ENCODE measurements at regions not wholly inside any gene's neighbourhood (a gene's known extent, or its start where the extent isn't known, plus 50 kb on each side); places are given as distances from the start of the nearest gene placed in this dataset.

- TF ChIP-seq EZH2 (IDR thresholded peaks at IDR 0.05; ENCODE audit: low read depth, unreplicated experiment) (no peak), NANOG (IDR thresholded peaks at IDR 0.05; ENCODE audit: borderline replicate concordance) (no peak), CTCF (conservative IDR thresholded peaks at IDR 0.05; ENCODE audit: low read depth in 2 of 2) (no peak), JUNB (IDR thresholded peaks at IDR 0.05; ENCODE audit: unreplicated experiment) (no peak), EZH2phosphoT487 (IDR thresholded peaks at IDR 0.05; ENCODE audit: unreplicated experiment) (no peak), ZNF331 (CRISPR knock-in tag; IDR thresholded peaks at IDR 0.05; ENCODE audit: low read depth) (no peak), STAT1 (IDR thresholded peaks at IDR 0.05; ENCODE audit: unreplicated experiment) (no peak), ZNF114 (CRISPR knock-in tag; IDR thresholded peaks at IDR 0.05) (no peak), POLR2AphosphoS5 (IDR thresholded peaks at IDR 0.05; ENCODE audit: low read depth) (no peak)
- TF ChIP-seq, protein P1, sequence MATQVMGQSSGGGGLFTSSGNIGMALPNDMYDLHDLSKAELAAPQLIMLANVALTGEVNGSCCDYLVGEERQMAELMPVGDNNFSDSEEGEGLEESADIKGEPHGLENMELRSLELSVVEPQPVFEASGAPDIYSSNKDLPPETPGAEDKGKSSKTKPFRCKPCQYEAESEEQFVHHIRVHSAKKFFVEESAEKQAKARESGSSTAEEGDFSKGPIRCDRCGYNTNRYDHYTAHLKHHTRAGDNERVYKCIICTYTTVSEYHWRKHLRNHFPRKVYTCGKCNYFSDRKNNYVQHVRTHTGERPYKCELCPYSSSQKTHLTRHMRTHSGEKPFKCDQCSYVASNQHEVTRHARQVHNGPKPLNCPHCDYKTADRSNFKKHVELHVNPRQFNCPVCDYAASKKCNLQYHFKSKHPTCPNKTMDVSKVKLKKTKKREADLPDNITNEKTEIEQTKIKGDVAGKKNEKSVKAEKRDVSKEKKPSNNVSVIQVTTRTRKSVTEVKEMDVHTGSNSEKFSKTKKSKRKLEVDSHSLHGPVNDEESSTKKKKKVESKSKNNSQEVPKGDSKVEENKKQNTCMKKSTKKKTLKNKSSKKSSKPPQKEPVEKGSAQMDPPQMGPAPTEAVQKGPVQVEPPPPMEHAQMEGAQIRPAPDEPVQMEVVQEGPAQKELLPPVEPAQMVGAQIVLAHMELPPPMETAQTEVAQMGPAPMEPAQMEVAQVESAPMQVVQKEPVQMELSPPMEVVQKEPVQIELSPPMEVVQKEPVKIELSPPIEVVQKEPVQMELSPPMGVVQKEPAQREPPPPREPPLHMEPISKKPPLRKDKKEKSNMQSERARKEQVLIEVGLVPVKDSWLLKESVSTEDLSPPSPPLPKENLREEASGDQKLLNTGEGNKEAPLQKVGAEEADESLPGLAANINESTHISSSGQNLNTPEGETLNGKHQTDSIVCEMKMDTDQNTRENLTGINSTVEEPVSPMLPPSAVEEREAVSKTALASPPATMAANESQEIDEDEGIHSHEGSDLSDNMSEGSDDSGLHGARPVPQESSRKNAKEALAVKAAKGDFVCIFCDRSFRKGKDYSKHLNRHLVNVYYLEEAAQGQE (IDR thresholded peaks at IDR 0.05; ENCODE audit: unreplicated experiment): no peak
These were observed 285.2 kb upstream of the NEGR1 start (continued) for GRCh38 chr1:72567521-72567920.

DNA sequence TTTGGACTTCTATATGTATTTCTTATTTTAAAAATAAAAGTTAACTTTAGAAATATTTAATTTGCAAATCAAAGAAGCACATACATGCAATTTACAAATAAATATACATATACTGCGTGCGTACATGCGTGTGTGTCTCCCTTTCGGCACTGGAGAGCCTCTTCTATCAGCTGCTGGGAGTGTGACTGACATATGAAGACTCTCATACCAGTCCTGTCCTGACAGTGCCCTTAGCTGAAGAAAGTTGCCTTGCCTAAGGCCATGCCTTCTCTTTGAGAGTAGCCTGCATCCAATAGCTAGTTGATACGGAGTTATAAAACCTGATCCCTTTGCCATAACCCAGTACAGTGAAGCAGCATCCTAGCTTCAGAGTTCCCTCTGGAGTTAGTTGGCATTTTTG lies 282.4 kb upstream of the NEGR1 start:
- Histone ChIP-seq H3K27me3 (ENCODE audit: insufficient read depth) (no peaks in the 10 kb centered on the region), H3K4me2 (no peak overlapping the region), H2AFZ (no peak overlapping the region), H3K36me3 (ENCODE audit: insufficient read depth) (no peaks in the 10 kb centered on the region), H3K79me2 (replicated peaks; ENCODE audit: insufficient read depth) (no peaks in the 10 kb centered on the region), H3K27ac (ENCODE audit: low read depth) (no peak overlapping the region), H3K4me3 (no peak overlapping the region), H3F3A (replicated peaks; ENCODE audit: low read depth) (no peaks in the 10 kb centered on the region), H3K4me1 (ENCODE audit: insufficient read depth) (no peaks in the 10 kb centered on the region), H4K20me1 (replicated peaks; ENCODE audit: insufficient read depth) (no peaks in the 10 kb centered on the region), H3K9me2 (ENCODE audit: insufficient read depth) (no peaks in the 10 kb centered on the region)
- Mint-ChIP-seq H3K27ac (no peak overlapping the region), H3K9me3 (no peaks in the 10 kb centered on the region), H3K27me3 (ENCODE audit: insufficient read depth, low read depth, poor library complexity) (peaks cover 1% of the 10 kb centered on the region), H3K4me3 (no peak overlapping the region), H3K36me3 (ENCODE audit: low read depth) (no peaks in the 10 kb centered on the region), H3K4me1 (peaks cover 11% of the 10 kb centered on the region; the same call in 2 of the 3 replicates)
- DNase-seq (ENCODE audit: low spot score): no peak
- peak; percentile 21; the same call in 1 of the 3 replicates for ATAC-seq
- TF ChIP-seq CTCF (conservative IDR thresholded peaks at IDR 0.05; ENCODE audit: low read depth in 2 of 2): no peak
- TF ChIP-seq, protein P1 (IDR thresholded peaks at IDR 0.05; ENCODE audit: unreplicated experiment): no peak
- no peak for TF ChIP-seq ETS1 (IDR thresholded peaks at IDR 0.05)
- TF ChIP-seq EZH2phosphoT487 (IDR thresholded peaks at IDR 0.05; ENCODE audit: unreplicated experiment): no peak
- TF ChIP-seq EZH2 (IDR thresholded peaks at IDR 0.05; ENCODE audit: low read depth, unreplicated experiment): no peak
- no peak for TF ChIP-seq ZNF114 (CRISPR knock-in tag; IDR thresholded peaks at IDR 0.05)

Data from GM23338 (cell line).